ENCODE measurements at regions not wholly inside any gene's neighbourhood (a gene's known extent, or its start where the extent isn't known, plus 50 kb on each side); places are given as distances from the start of the nearest gene placed in this dataset.

GRCh38 chr2:10242998-10243925 is 59.4 kb upstream of the HPCAL1 start:
- peaks cover 3% of the 10 kb centered on the region for H3K27me3 Mint-ChIP-seq
- H3K9me3 Mint-ChIP-seq, result no peaks in the 10 kb centered on the region
- no peak for DNase-seq
- H3K36me3 Mint-ChIP-seq, result no peaks in the 10 kb centered on the region
- no peak overlapping the region for H3K4me3 Mint-ChIP-seq
- H3K4me1 Mint-ChIP-seq, result no peaks in the 10 kb centered on the region
- no peak overlapping the region for H3K27ac Mint-ChIP-seq
- CTCF ChIA-PET, result interaction anchor here (1.2 kb wide), 1 partner anchor 15 kb away, joined by 4 read pairs; no protein-coding TSS in a partner anchor

DNA sequence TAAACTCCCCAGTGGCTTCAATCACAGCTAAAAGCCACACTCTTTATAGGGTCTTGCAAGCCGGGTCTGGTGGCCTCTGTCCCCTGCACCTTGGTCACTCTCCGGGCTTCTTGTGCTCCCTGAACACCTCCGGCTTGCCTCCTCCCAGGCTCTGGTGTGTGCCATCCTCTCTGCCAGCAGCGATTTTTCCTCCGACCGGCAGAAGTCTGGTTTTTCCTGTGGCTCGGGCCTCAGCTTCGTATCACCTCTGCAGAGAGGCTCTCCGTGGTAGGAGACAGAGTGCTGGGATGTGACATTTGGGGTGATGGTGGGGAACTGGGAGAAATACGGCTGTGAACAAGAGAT is 58.8 kb upstream of the HPCAL1 start:
- CTCF ChIA-PET, result no interaction called here
- Mint-ChIP-seq H3K4me1 (no peaks in the 10 kb centered on the region), H3K4me3 (no peak overlapping the region), H3K27ac (no peak overlapping the region), H3K27me3 (peaks cover 3% of the 10 kb centered on the region), H3K36me3 (no peaks in the 10 kb centered on the region), H3K9me3 (peaks cover 1% of the 10 kb centered on the region)
- DNase-seq, result no peak

GRCh38 chr2:10245021-10245420 is 57.7 kb upstream of the HPCAL1 start:
- H3K4me1 Mint-ChIP-seq, result no peaks in the 10 kb centered on the region
- peaks cover 6% of the 10 kb centered on the region for H3K9me3 Mint-ChIP-seq
- peaks cover 3% of the 10 kb centered on the region for H3K36me3 Mint-ChIP-seq
- peaks cover 2% of the 10 kb centered on the region for H3K27me3 Mint-ChIP-seq
- DNase-seq, result no peak
- no peak overlapping the region for H3K4me3 Mint-ChIP-seq
- CTCF ChIA-PET, result no interaction called here
- H3K27ac Mint-ChIP-seq, result no peak overlapping the region

- Mint-ChIP-seq H3K9me3 (peaks cover 13% of the 10 kb centered on the region), H3K27me3 (peaks cover 9% of the 10 kb centered on the region), H3K4me3 (no peak overlapping the region), H3K4me1 (no peaks in the 10 kb centered on the region), H3K36me3 (peaks cover 4% of the 10 kb centered on the region), H3K27ac (no peak overlapping the region)
- no peak for DNase-seq
- CTCF ChIA-PET, result no interaction called here
These were observed 57.0 kb upstream of the HPCAL1 start for GRCh38 chr2:10245661-10246060.

DNA sequence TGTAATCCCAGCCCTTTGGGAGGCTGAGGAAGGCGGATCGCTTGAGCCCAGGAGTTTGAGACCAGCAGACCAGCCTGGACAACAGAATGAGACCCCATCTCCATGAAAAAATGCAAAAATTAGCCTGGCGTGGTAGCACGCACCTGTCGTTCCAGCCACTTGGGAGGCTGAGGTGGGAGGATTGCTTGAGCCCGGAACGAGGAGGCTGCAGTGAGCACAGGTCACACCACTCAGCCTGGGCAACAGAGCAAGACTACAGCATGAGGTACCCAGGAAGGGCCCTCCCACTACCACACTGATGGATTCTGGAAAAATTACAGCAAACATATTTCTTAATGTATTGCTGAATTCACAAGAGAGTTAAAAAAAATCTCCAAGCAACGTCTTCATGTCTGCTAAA is 56.3 kb upstream of the HPCAL1 start:
- CTCF ChIA-PET, result no interaction called here
- Mint-ChIP-seq H3K27me3 (peaks cover 16% of the 10 kb centered on the region), H3K9me3 (peaks cover 15% of the 10 kb centered on the region), H3K4me1 (no peaks in the 10 kb centered on the region), H3K27ac (no peak overlapping the region), H3K36me3 (peaks cover 4% of the 10 kb centered on the region), H3K4me3 (no peak overlapping the region)
- no peak for DNase-seq

GRCh38 chr2:10246831-10247230 is 55.9 kb upstream of the HPCAL1 start:
- DNase-seq, result no peak
- Mint-ChIP-seq H3K36me3 (peaks cover 4% of the 10 kb centered on the region), H3K4me3 (no peak overlapping the region), H3K9me3 (peaks cover 17% of the 10 kb centered on the region), H3K27me3 (peaks cover 21% of the 10 kb centered on the region), H3K27ac (no peak overlapping the region), H3K4me1 (no peaks in the 10 kb centered on the region)
- CTCF ChIA-PET, result no interaction called here

GRCh38 chr2:10249798-10250197 is 52.9 kb upstream of the HPCAL1 start:
- CTCF ChIA-PET, result no interaction called here
- Mint-ChIP-seq H3K27me3 (peaks cover 49% of the 10 kb centered on the region), H3K36me3 (peaks cover 4% of the 10 kb centered on the region), H3K9me3 (peaks cover 17% of the 10 kb centered on the region), H3K4me1 (no peaks in the 10 kb centered on the region), H3K27ac (no peak overlapping the region), H3K4me3 (no peak overlapping the region)
- DNase-seq, result no peak

GRCh38 chr2:10252224-10252623 is 50.5 kb upstream of the HPCAL1 start:
- no peak for DNase-seq
- Mint-ChIP-seq H3K36me3 (peaks cover 4% of the 10 kb centered on the region), H3K4me1 (no peaks in the 10 kb centered on the region), H3K27me3 (peaks cover 56% of the 10 kb centered on the region), H3K27ac (no peak overlapping the region), H3K4me3 (no peak overlapping the region), H3K9me3 (peaks cover 17% of the 10 kb centered on the region)
- CTCF ChIA-PET, result no interaction called here

GRCh38 chr2:10252661-10253060 is 50.0 kb upstream of the HPCAL1 start:
- DNase-seq, result no peak
- H3K4me3 Mint-ChIP-seq, result no peak overlapping the region
- H3K4me1 Mint-ChIP-seq, result no peaks in the 10 kb centered on the region
- H3K27ac Mint-ChIP-seq, result no peak overlapping the region
- peaks cover 4% of the 10 kb centered on the region for H3K36me3 Mint-ChIP-seq
- CTCF ChIA-PET, result no interaction called here
- H3K9me3 Mint-ChIP-seq, result peaks cover 17% of the 10 kb centered on the region
- peaks cover 59% of the 10 kb centered on the region for H3K27me3 Mint-ChIP-seq
